ENCODE measurements at regions not wholly inside any gene's neighbourhood (a gene's known extent, or its start where the extent isn't known, plus 50 kb on each side); places are given as distances from the start of the nearest gene placed in this dataset.

- no peak for TF ChIP-seq SRF (CRISPR knock-in tag; IDR thresholded peaks at IDR 0.05)
- no peak for TF ChIP-seq HNRNPH1 (optimal IDR thresholded peaks at IDR 0.05; ENCODE audit: low read depth, low read length)
- no peak for TF ChIP-seq ZNF696 (CRISPR knock-in tag; conservative IDR thresholded peaks at IDR 0.05)
- TF ChIP-seq EP300 (IDR thresholded peaks at IDR 0.05; ENCODE audit: low read length) = no peak
- TF ChIP-seq PREB (CRISPR knock-in tag; IDR thresholded peaks at IDR 0.05) = no peak
- TF ChIP-seq ZBTB1 (CRISPR knock-in tag; IDR thresholded peaks at IDR 0.05; ENCODE audit: borderline replicate concordance, low read depth) = no peak
- TF ChIP-seq KLF6 (CRISPR knock-in tag; IDR thresholded peaks at IDR 0.05; ENCODE audit: borderline replicate concordance) = no peak
- TF ChIP-seq POLR2AphosphoS5 (IDR thresholded peaks at IDR 0.05; ENCODE audit: control insufficient read depth, insufficient read depth, low read depth, low read length) = no peak
- TF ChIP-seq ZBTB33 (CRISPR knock-in tag; IDR thresholded peaks at IDR 0.05) = no peak
- no peak for TF ChIP-seq GABPA (tag; conservative IDR thresholded peaks at IDR 0.05; ENCODE audit: low read depth)
- TF ChIP-seq KDM5B (IDR thresholded peaks at IDR 0.05; ENCODE audit: insufficient replicate concordance, low read depth, low read length) = no peak
- no peak for TF ChIP-seq ZNF274 (IDR thresholded peaks at IDR 0.05; ENCODE audit: borderline replicate concordance, low read depth, low read length)
Measured at GRCh38 chr2:128523457-128523856, 204.8 kb upstream of the HS6ST1 start.
